Omental fat pad (tissue), 3 donors: ENCODE measurements at regions not wholly inside any gene's neighbourhood (a gene's known extent, or its start where the extent isn't known, plus 50 kb on each side); places are given as distances from the start of the nearest gene placed in this dataset.

ENCODE experiments used
- ATAC-seq: fragments of 150-250 bp; one replicate; pipeline ENCODE4 v1.9.1; 2016; ENCODE audit warnings: mild to moderate bottlenecking, moderate library complexity; ENCODE audit not compliant: low FRiP score
- DNase-seq: peaks from one replicate; pipeline ENCODE4 v3.0.0-alpha.2; 2019; ENCODE audit warnings: low spot score
- TF ChIP-seq, protein P1 (sequence below), 3 donors: fragments of 450-650 bp; IDR thresholded peaks; one replicate each; pipeline ENCODE4 v1.5.1; 2016 to 2017; ENCODE audit warnings: antibody characterized with exemption in 3 of 3, mild to moderate bottlenecking in 3 of 3, moderate library complexity in 2 of 3

DNA sequence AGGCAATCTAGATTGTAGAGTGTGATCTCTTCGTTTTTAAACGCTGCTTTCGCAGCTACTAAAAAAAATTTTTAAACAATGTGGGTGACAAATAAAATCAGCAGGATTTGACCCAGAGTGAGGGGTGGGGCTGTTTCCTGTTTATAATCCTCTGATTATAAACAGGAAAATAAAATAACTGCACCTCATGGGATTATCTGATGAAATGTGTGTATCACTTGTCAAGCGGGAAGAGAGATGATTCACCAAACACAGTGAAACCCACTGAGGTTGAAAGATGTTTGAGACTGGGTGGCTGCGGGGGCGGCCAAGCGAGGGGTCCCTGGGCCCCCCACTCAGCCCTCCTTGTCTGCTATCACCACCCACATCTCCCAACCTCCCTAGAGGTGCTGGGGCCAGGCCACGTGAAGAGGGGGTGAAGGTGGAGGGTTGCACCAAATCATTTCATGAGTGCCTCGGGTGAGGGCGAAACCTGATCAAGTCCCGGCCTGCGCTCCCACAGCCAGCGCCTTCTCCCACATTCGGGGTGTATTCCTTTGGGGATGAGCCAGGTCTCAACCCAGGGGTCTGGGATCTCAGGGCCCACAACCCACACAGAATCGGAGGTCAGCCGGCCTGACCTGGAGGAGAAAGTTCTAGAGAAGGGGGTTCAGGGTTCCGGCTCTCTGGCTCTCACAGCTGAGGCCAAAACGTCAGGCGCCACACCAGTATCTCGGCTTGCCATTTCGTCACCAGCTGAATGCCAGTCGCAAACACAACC is 212.5 kb downstream of the BMP7 start:
- ATAC-seq (no peak), DNase-seq (no peak)
- TF ChIP-seq, protein P1, sequence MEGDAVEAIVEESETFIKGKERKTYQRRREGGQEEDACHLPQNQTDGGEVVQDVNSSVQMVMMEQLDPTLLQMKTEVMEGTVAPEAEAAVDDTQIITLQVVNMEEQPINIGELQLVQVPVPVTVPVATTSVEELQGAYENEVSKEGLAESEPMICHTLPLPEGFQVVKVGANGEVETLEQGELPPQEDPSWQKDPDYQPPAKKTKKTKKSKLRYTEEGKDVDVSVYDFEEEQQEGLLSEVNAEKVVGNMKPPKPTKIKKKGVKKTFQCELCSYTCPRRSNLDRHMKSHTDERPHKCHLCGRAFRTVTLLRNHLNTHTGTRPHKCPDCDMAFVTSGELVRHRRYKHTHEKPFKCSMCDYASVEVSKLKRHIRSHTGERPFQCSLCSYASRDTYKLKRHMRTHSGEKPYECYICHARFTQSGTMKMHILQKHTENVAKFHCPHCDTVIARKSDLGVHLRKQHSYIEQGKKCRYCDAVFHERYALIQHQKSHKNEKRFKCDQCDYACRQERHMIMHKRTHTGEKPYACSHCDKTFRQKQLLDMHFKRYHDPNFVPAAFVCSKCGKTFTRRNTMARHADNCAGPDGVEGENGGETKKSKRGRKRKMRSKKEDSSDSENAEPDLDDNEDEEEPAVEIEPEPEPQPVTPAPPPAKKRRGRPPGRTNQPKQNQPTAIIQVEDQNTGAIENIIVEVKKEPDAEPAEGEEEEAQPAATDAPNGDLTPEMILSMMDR (IDR thresholded peaks at IDR 0.05): no peak

DNA sequence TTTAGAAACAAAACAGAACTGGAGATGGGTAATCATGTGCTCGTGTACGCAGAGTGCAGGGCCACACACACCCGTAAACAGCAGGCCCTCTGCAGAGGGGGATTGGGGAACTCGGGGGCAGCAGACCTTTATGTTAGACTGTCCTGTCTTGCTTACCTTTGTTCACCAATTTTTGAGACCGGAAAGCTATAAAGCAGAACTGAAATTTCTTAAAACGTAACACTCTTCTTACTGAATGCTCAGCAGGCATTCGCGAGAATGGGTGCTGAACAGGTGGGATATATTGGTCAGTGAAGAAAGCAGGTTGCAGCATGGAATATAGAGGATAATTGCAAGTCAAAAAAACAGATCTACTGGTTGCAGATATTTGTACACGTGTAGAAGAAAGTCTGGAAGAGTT is 211.1 kb downstream of the BMP7 start:
- no peak for ATAC-seq
- TF ChIP-seq, protein P1 (IDR thresholded peaks at IDR 0.05): no peak
- DNase-seq: no peak

DNA sequence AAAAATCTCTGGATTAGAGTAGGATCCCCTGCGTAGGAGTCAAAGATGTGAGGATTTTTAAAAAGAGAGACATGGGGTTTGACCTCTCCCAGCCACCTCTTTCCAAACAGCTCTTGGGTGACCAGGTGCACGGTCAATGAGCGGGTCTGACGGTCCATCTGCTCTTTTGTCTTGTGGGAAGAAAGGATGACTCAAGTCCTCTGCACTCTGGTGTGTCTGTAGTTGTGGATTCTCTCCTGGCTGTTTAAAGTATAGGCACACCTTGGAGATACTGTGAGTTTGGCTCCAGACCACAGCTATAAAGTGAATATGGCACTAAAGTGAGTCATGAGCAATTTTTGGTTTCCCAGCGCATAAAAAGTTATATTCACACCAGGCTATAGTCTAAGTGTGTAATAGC is 209.8 kb downstream of the BMP7 start:
- TF ChIP-seq, protein P1 (IDR thresholded peaks at IDR 0.05): no peak
- DNase-seq (no peak), ATAC-seq (no peak)

DNA sequence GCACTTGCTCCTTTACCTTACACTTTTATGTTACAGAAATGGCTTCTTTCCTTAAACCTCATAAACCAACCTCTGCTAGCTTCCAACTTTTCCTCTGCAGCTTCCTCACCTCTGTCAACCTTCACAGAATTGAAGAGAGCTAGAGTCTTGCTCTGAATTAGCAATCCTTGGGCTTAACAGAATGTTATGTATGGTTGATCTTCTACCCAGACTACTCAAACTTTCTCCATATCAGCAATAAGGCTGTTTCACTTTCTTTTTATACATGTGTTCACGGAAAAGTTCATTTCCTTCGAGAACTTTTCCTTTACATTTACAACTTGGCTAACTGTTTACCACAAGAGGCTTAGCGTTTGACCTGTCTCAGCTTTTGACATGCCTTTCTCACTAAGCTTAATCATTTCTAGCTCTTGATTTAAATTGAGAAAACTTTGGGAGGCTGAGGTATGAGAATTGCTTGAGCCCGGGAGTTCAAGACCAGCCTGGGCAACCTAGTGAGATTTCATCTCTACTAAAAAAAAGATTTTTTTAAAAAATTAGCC is 207.3 kb downstream of the BMP7 start:
- DNase-seq (no peak), ATAC-seq (no peak)
- TF ChIP-seq, protein P1 (IDR thresholded peaks at IDR 0.05): no peak

DNA sequence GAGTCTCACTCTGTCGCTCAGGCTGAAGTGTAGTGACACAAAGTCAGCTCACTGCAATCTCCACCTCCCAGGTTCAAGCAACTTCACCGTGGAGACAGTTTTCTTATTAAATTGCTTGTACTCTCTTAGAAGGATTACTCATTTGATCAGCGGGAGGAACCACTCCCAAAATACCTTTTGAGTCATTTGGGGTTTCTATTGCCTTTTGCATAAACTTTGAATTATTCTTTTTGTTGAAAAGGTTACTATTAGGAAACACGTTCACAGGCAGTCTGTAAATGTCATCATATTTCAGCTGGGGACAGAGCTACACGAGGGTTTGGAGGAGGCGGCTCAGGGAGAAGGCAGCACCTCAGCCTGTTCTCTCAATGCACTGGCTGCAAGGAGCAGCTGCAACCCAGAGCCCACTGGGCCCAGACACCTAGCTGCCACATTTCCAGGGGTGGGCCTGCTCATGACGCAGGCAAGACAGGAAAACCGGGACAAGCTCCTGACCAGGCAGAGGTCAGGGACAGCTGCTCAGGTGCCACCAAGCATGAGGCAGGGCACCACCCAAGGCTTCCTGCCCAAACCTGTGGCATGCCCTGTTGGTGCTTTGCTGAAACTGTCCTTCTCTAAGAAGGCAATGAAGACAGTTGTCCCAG is 205.9 kb downstream of the BMP7 start:
- DNase-seq (no peak), ATAC-seq (peak; percentile 56)
- TF ChIP-seq, protein P1 (IDR thresholded peaks at IDR 0.05): no peak

DNA sequence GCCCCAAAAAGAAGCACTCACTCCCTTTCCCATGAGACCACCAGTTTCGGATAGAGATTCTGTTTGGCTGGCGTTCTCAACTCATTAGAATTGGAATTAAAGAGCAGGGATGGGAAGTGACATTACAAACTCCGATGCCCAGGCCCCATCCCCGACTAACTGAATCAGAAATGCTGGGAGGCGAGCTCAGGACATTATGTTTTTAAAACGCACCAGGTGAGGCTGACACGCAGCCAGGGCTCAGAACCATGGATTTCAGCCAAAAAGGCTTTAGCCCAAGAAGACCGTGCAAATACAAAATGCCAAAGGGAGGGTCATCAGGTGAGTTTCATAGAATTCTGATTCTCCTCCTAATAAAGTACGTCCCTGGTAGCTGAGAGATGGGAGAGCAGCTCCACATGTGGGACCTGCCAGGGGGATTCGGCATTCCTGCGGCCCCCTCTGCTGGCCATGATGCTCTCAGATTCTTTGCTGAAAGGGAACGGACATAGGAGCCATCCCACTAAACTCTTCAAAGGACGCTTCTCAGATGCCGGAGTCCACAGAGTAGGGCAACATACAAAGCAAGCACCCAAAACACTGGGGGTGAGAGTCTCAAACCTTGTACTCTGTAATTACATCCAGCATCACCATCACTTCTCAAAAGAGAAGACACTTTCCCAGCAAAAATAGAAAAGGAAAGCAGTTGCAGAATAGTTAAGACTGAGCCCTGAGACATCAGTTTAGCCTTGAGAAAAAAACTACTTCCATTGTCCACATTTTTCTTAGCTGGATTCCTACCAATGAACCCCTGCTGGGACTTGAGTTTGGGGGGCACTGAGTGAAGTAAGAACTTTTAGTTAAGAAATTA is 205.2 kb downstream of the BMP7 start:
- TF ChIP-seq, protein P1 (IDR thresholded peaks at IDR 0.05): no peak
- no peak for DNase-seq
- ATAC-seq: peak; percentile 30
